GM12875 (cell line): ENCODE measurements at regions not wholly inside any gene's neighbourhood (a gene's known extent, or its start where the extent isn't known, plus 50 kb on each side); places are given as distances from the start of the nearest gene placed in this dataset.

Source experiments
- H3K4me3 ChIP-seq: one replicate; pipeline ENCODE4 v1.5.1; 2011; ENCODE audit warnings: low read depth, low read length, control low read depth
- CTCF ChIP-seq: IDR thresholded peaks from 2 replicates; pipeline ENCODE4 v1.5.1; 2011; ENCODE audit warnings: low read depth, mild to moderate bottlenecking, control low read depth, inconsistent platforms, low read length, moderate library complexity, borderline replicate concordance; ENCODE audit not compliant: insufficient read depth

GRCh38 chr9:82342046-82342445, 353.5 kb downstream of the SPATA31D1 start:
- TF ChIP-seq CTCF, result no peak
- no peak overlapping the region for H3K4me3 ChIP-seq

- no peak overlapping the region for H3K4me3 ChIP-seq
- no peak for TF ChIP-seq CTCF
These were observed 357.5 kb downstream of the SPATA31D1 start for GRCh38 chr9:82346040-82346439.

DNA sequence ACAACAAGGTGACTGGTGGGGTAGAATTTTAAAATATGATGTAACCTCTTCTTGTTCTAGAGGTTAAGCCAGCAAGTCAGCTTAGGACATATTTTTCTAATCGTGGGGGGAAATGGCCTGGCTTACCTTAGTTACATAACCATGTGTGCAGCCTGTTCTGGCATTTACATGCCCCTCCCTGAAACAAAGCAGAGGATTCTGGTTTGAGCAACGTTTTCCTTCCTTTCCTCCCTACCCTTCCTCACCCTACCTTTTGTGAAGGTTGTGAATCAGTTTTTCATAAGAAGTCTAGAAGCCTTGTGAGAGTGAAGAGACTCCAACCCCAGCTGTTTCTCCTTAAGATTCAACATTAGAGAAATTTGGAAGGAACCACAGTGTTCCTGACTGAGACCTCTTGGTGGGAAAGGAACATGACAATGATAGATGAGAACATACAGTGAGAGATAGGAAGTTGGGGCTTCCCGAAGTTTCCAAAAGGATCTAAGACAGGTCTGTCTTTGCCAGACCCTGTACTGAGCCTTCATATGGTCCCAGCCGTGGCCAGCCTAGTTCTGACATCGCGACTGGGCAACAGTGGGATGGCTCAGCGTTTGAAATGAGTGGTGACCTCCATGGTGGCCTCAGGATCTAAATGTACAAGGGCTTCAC, 365.2 kb downstream of the SPATA31D1 start:
- no peak overlapping the region for H3K4me3 ChIP-seq
- TF ChIP-seq CTCF, result no peak

DNA sequence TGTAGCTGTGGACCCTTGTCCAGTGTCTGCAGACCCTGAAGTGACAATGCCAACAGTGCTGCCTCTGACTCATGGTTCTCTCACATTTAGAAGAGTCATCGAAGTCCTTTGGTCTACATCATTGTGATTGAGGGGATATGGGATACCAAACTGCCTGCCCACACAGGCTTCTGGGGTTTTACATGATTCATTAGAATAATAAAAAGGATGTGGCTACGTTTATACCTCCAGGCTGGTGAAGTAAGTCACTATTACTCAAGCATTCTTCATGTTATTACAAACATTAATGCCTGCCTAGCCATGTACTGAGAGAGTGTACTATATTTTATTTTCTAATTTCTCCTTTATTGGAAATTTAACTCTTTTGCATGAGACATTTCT, 365.7 kb downstream of the SPATA31D1 start:
- no peak overlapping the region for H3K4me3 ChIP-seq
- TF ChIP-seq CTCF, result no peak

DNA sequence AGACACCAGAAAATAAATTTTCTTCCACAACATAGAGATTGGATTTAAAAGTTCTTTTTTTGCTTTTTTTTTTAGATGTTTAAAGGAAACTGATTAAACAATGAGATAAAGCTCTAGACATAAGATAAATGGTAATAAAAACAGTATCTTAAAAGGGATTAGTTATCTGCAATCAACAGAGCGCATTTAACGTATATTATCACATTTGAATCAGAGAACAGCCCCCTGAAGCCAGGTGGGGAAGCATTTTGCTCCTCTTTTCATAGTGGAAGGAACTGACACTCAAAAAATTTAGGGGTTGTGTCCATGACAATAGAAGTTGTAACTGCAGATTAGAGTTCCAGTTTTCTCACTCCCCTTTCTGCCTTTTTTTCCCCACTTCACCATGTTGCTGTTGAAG, 367.6 kb downstream of the SPATA31D1 start:
- no peak overlapping the region for H3K4me3 ChIP-seq
- no peak for TF ChIP-seq CTCF

DNA sequence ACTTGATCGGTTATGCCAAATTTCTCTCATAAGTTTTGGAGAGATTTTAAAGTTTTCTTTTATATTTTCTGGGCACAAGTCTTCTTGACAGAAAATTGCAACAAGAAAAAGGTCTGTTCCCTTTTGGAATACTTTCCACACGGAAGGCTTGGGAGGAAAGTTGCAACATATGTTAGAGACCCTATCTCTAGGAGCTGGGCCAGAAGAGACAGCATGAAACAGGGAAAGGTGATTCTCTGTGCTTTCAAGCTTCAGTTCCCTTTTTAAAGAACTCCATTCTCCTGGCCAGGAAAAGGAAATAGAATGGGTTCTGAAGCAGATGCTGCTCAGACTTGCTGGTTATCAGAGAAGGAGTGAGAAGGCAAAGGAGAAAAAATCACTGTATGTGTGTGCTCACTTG, 368.3 kb downstream of the SPATA31D1 start:
- no peak overlapping the region for H3K4me3 ChIP-seq
- no peak for TF ChIP-seq CTCF

DNA sequence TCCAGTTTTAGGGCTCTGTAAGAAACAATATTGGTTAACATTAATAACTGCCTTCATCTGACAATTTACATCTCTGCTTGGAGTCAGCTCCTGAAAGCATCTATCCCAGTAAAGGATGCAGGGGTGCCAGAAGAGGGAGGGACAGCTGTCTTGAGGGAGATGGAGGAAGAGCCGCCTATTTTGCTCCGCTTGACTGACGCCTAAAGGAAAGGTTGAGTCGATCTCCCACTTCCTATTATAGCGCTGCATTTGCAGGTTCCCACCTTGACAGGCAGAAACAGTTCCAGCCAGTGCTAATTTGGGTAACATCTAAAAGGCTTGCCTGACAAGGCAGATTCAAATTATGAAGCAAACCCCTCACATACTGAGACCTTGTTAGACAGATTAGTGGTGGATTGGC, 374.6 kb downstream of the SPATA31D1 start:
- no peak for TF ChIP-seq CTCF
- no peak overlapping the region for H3K4me3 ChIP-seq
